ENCODE measurements at regions not wholly inside any gene's neighbourhood (a gene's known extent, or its start where the extent isn't known, plus 50 kb on each side); places are given as distances from the start of the nearest gene placed in this dataset.
"Not testable (repeated sequence)": the region's sequence is repeated elsewhere in the genome, so short reads cannot be mapped to it uniquely, and the experiment has no call there.

GRCh38 chr5:72636565-72636964 is 129.4 kb upstream of the ZNF366 start:
- not testable (repeated sequence) for TF ChIP-seq POLR2A (IDR thresholded peaks at IDR 0.05; ENCODE audit: low read length); GATA1 (IDR thresholded peaks at IDR 0.05; ENCODE audit: low read depth, low read length)
